ENCODE measurements at regions not wholly inside any gene's neighbourhood (a gene's known extent, or its start where the extent isn't known, plus 50 kb on each side); places are given as distances from the start of the nearest gene placed in this dataset.

GRCh38 chr13:40385858-40386180 lies 280.6 kb downstream of the FOXO1 start:
- WGBS (ENCODE audit: insufficient coverage, insufficient replicate concordance, low lambda C conversion rate, missing lambda C conversion rate), result 82% methylated on average over 4 of the region's 4 CpGs
- TF ChIP-seq NFYB (IDR thresholded peaks at IDR 0.05; ENCODE audit: insufficient read depth, low read depth, low read length) (no peak), MLLT1 (IDR thresholded peaks at IDR 0.05) (no peak), GABPA (IDR thresholded peaks at IDR 0.05; ENCODE audit: low read depth) (no peak), MXI1 (IDR thresholded peaks at IDR 0.05; ENCODE audit: low read depth, low read length) (no peak), EZH2 (IDR thresholded peaks at IDR 0.05; ENCODE audit: borderline replicate concordance, control insufficient read depth, low read depth, low read length) (no peak), BCL3 (IDR thresholded peaks at IDR 0.05; ENCODE audit: borderline replicate concordance, insufficient read depth, low read depth, low read length, poor library complexity, severe bottlenecking) (no peak), SMC3 (IDR thresholded peaks at IDR 0.05; ENCODE audit: borderline replicate concordance, low read length) (no peak)
- TF ChIP-seq, protein P1, sequence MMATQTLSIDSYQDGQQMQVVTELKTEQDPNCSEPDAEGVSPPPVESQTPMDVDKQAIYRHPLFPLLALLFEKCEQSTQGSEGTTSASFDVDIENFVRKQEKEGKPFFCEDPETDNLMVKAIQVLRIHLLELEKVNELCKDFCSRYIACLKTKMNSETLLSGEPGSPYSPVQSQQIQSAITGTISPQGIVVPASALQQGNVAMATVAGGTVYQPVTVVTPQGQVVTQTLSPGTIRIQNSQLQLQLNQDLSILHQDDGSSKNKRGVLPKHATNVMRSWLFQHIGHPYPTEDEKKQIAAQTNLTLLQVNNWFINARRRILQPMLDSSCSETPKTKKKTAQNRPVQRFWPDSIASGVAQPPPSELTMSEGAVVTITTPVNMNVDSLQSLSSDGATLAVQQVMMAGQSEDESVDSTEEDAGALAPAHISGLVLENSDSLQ (IDR thresholded peaks at IDR 0.05), result no peak
- TF ChIP-seq, protein P2, sequence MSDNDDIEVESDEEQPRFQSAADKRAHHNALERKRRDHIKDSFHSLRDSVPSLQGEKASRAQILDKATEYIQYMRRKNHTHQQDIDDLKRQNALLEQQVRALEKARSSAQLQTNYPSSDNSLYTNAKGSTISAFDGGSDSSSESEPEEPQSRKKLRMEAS (IDR thresholded peaks at IDR 0.05; ENCODE audit: low read depth, low read length), result no peak
- in situ Hi-C loops (cut with MboI) (no loop called here), intact Hi-C loops (cut with micrococcal nuclease; ENCODE audit: unreplicated experiment) (loop anchor here (5.0 kb wide), 1 partner anchor 131 kb away; no protein-coding TSS in a partner anchor)
- Histone ChIP-seq H3K4me1 (ENCODE audit: control insufficient read depth, insufficient read depth, low read length) (peaks cover 11% of the 10 kb centered on the region), H3K4me3 (no peak overlapping the region), H2AFZ (ENCODE audit: control insufficient read depth, low read depth, low read length) (no peak overlapping the region), H3K27ac (ENCODE audit: control insufficient read depth, insufficient read depth) (no peak overlapping the region), H3K9me3 (replicated peaks; ENCODE audit: control insufficient read depth, insufficient read depth, low read length) (no peaks in the 10 kb centered on the region; the same call in 1 of the 3 replicates), H3K36me3 (ENCODE audit: control insufficient read depth in 2 of 2, insufficient read depth in 2 of 2, low read length in 1 of 2) (no peaks in the 10 kb centered on the region), H3K27me3 (replicated peaks in 1 of 2; ENCODE audit: control insufficient read depth in 2 of 2, insufficient read depth in 2 of 2, low read length in 1 of 2) (no peaks in the 10 kb centered on the region), H3K79me2 (ENCODE audit: control insufficient read depth, insufficient read depth, low read length) (no peaks in the 10 kb centered on the region), H3K4me2 (ENCODE audit: control insufficient read depth, insufficient read depth) (no peak overlapping the region), H4K20me1 (ENCODE audit: control insufficient read depth, insufficient read depth) (no peaks in the 10 kb centered on the region), H3K9ac (ENCODE audit: control insufficient read depth, insufficient read depth, low read length) (no peak overlapping the region)
- RAD21 ChIA-PET (ENCODE audit: unreplicated experiment), result no interaction called here
- no TSS peak for BruUV-seq (replicated peaks)
- CTCF ChIA-PET, result no interaction called here
- ATAC-seq (no peak), FAIRE-seq (no peak), DNase-seq (ENCODE audit: low read depth, low spot score) (no peak)
- POLR2A ChIA-PET, result no interaction called here
- SMC1A ChIA-PET (ENCODE audit: uncharacterized antibody, unreplicated experiment), result no interaction called here
